Caki2 (cell line): ENCODE measurements at regions not wholly inside any gene's neighbourhood (a gene's known extent, or its start where the extent isn't known, plus 50 kb on each side); places are given as distances from the start of the nearest gene placed in this dataset.

Experiments used
- DNase-seq: peaks from one replicate; pipeline ENCODE4 v3.0.0-alpha.2; 2015; ENCODE audit warnings: low read depth
- in situ Hi-C: cut with HindIII; loops from 2 replicates; pipeline ENCODE4 v1.10.0; 2016; ENCODE audit warnings: low sequenced_read_pairs, low pct_unique_long_range_greater_than_20kb, mixed read lengths

- no peak for DNase-seq
- in situ Hi-C loops, result no loop called here
Measured at GRCh38 chr18:30358555-30358954, 684.0 kb downstream of the DSC3 start.

GRCh38 chr18:30352551-30353168 lies 689.9 kb downstream of the DSC3 start:
- DNase-seq, result no peak

GRCh38 chr18:30350263-30350662 lies 692.3 kb downstream of the DSC3 start:
- in situ Hi-C loops, result no loop called here
- no peak for DNase-seq

More at GRCh38 chr18:30352551-30353168, 689.9 kb downstream of the DSC3 start:
- in situ Hi-C loops, result no loop called here

GRCh38 chr18:30343090-30343489 lies 699.5 kb downstream of the DSC3 start:
- in situ Hi-C loops, result no loop called here
- no peak for DNase-seq

GRCh38 chr18:30342675-30343074 lies 699.9 kb downstream of the DSC3 start:
- DNase-seq, result no peak
- in situ Hi-C loops, result no loop called here

- no peak for DNase-seq
- in situ Hi-C loops, result no loop called here
Measured at GRCh38 chr18:30334781-30335180, 707.8 kb downstream of the DSC3 start.

- DNase-seq, result no peak
- in situ Hi-C loops, result no loop called here
Measured at GRCh38 chr18:30333310-30333709, 709.2 kb downstream of the DSC3 start.

GRCh38 chr18:30328839-30329238 lies 713.7 kb downstream of the DSC3 start:
- in situ Hi-C loops, result no loop called here
- no peak for DNase-seq

- in situ Hi-C loops, result no loop called here
- DNase-seq, result no peak
Measured at GRCh38 chr18:30302181-30302580, 740.4 kb downstream of the DSC3 start.

- in situ Hi-C loops, result no loop called here
- DNase-seq, result no peak
Measured at GRCh38 chr18:30298769-30299168, 743.8 kb downstream of the DSC3 start.

GRCh38 chr18:30288662-30289414 lies 753.7 kb downstream of the DSC3 start:
- no peak for DNase-seq
- in situ Hi-C loops, result no loop called here

GRCh38 chr18:30280861-30281470 lies 761.6 kb downstream of the DSC3 start:
- in situ Hi-C loops, result no loop called here
- peak; percentile 14 for DNase-seq

- DNase-seq, result no peak
- in situ Hi-C loops, result no loop called here
Measured at GRCh38 chr18:30280186-30280585, 762.4 kb downstream of the DSC3 start.

GRCh38 chr18:30277676-30278075 lies 764.9 kb downstream of the DSC3 start:
- no peak for DNase-seq
- in situ Hi-C loops, result no loop called here

GRCh38 chr18:30271716-30272115 lies 770.8 kb downstream of the DSC3 start:
- DNase-seq, result no peak
- in situ Hi-C loops, result no loop called here

- no peak for DNase-seq
- in situ Hi-C loops, result no loop called here
Measured at GRCh38 chr18:30265190-30265589, 777.4 kb downstream of the DSC3 start.

- no peak for DNase-seq
- in situ Hi-C loops, result no loop called here
Measured at GRCh38 chr18:30254331-30254730, 788.2 kb downstream of the DSC3 start.

GRCh38 chr18:30248056-30248455 lies 794.5 kb downstream of the DSC3 start:
- in situ Hi-C loops, result no loop called here
- DNase-seq, result no peak

GRCh38 chr18:30245766-30246455 lies 796.6 kb downstream of the DSC3 start:
- in situ Hi-C loops, result no loop called here
- no peak for DNase-seq
